ENCODE measurements at regions not wholly inside any gene's neighbourhood (a gene's known extent, or its start where the extent isn't known, plus 50 kb on each side); places are given as distances from the start of the nearest gene placed in this dataset.

DNA sequence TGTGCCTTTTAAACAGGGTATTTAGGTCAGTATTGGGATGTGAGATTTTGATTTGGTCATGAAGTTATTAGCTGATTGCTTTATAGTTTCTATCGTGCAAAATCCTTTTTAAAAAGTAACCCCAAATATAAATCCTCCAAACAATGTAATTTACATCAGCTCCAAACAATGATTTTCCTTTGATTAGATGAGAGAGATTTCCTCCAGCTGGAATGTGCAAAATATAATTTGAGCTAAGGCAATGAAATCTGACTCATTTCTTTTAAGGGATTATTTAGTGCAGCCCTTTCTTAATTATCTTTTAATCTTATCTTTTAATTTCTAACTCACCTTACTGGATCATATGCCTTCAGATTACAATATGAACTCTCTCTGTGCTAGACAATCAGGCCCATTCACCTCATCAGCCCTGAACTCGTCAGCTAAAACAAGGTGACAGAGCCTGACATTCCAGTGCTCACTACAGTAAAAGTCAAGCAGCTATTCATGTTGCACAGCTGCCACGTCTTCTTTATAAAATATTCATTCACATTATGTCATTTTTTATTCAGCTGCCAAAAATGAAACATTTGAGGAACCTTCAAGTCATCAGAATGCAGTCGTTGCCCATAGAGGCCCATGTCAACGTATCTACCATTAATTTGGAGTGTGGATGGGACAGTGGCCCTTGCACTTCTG is 440.1 kb downstream of the CBLN4 start:
- H3K14ac ChIP-seq (ENCODE audit: insufficient read depth, low read length): no peak overlapping the region
- H3K4me2 ChIP-seq (ENCODE audit: insufficient read depth, insufficient read length, low read length): no peak overlapping the region
- H3K9me3 ChIP-seq (ENCODE audit: control insufficient read depth, low read depth, low read length): no peaks in the 10 kb centered on the region
- no peak overlapping the region for H3K4ac ChIP-seq (ENCODE audit: low read depth, low read length)
- H4K8ac ChIP-seq (replicated peaks; ENCODE audit: insufficient read length, low read depth, low read length): no peak overlapping the region
- no peak overlapping the region for H3K9ac ChIP-seq (ENCODE audit: extremely low read depth, insufficient read length, low read length)
- H3K56ac ChIP-seq (ENCODE audit: insufficient read length, low read depth, low read length): no peak overlapping the region
- no peak overlapping the region for H2BK5ac ChIP-seq (ENCODE audit: insufficient read length, low read length)
- H3K27ac ChIP-seq (ENCODE audit: insufficient read length, low read depth, low read length): no peak overlapping the region
- H2BK20ac ChIP-seq (ENCODE audit: low read depth, low read length, poor library complexity, severe bottlenecking): no peak overlapping the region
- TF ChIP-seq, protein P1, sequence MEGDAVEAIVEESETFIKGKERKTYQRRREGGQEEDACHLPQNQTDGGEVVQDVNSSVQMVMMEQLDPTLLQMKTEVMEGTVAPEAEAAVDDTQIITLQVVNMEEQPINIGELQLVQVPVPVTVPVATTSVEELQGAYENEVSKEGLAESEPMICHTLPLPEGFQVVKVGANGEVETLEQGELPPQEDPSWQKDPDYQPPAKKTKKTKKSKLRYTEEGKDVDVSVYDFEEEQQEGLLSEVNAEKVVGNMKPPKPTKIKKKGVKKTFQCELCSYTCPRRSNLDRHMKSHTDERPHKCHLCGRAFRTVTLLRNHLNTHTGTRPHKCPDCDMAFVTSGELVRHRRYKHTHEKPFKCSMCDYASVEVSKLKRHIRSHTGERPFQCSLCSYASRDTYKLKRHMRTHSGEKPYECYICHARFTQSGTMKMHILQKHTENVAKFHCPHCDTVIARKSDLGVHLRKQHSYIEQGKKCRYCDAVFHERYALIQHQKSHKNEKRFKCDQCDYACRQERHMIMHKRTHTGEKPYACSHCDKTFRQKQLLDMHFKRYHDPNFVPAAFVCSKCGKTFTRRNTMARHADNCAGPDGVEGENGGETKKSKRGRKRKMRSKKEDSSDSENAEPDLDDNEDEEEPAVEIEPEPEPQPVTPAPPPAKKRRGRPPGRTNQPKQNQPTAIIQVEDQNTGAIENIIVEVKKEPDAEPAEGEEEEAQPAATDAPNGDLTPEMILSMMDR (conservative IDR thresholded peaks at IDR 0.05): no peak
- H3K79me2 ChIP-seq (ENCODE audit: insufficient read depth, low read length): no peaks in the 10 kb centered on the region; the same call in 1 of the 2 replicates
- H4K20me1 ChIP-seq (ENCODE audit: control insufficient read depth, insufficient read depth, insufficient read length): no peaks in the 10 kb centered on the region
- H2AFZ ChIP-seq (ENCODE audit: low read length): no peak overlapping the region
- Mint-ChIP-seq H3K9me3 (no peaks in the 10 kb centered on the region), H3K27me3 (ENCODE audit: low read depth) (no peaks in the 10 kb centered on the region), H3K4me1 (no peaks in the 10 kb centered on the region), H3K36me3 (ENCODE audit: insufficient read depth in 1 of 3, low read depth in 3 of 3) (no peaks in the 10 kb centered on the region), H3K27ac (no peak overlapping the region), H3K4me3 (no peak overlapping the region)
- no peak overlapping the region for H2AK5ac ChIP-seq (ENCODE audit: insufficient read length, low read length)
- H3T11ph ChIP-seq (ENCODE audit: low read length): no peak overlapping the region
- H2BK12ac ChIP-seq (ENCODE audit: insufficient read length, low read depth, low read length): no peak overlapping the region
- no peak for DNase-seq
- no peak overlapping the region for H3K23ac ChIP-seq (ENCODE audit: insufficient read length, low read depth, low read length)
- no peak overlapping the region for H4K5ac ChIP-seq (ENCODE audit: insufficient read length, low read depth, low read length)
- H4K91ac ChIP-seq (ENCODE audit: insufficient read length, low read depth, low read length): no peak overlapping the region
- H3K27me3 ChIP-seq (ENCODE audit: insufficient read depth, low read length): no peaks in the 10 kb centered on the region
- H3K23me2 ChIP-seq (ENCODE audit: insufficient read length, low read depth, low read length, poor library complexity, severe bottlenecking): no peaks in the 10 kb centered on the region
- H3K18ac ChIP-seq (ENCODE audit: insufficient read length, low read depth, low read length): no peak overlapping the region
- no peak overlapping the region for H2BK120ac ChIP-seq (ENCODE audit: low read depth, low read length, poor library complexity, severe bottlenecking)
- no CpG with 5 or more reads among the region's 5 CpGs for WGBS (ENCODE audit: extremely low coverage, insufficient read length, low lambda C conversion rate)
- H2BK15ac ChIP-seq (ENCODE audit: low read depth, low read length): no peak overlapping the region
- H3K79me1 ChIP-seq (ENCODE audit: insufficient read depth, low read depth, low read length, poor library complexity, severe bottlenecking): no peaks in the 10 kb centered on the region
- no peaks in the 10 kb centered on the region for H3K4me1 ChIP-seq (ENCODE audit: insufficient read depth, low read length)

All from H9 (cell line).